ENCODE measurements at regions not wholly inside any gene's neighbourhood (a gene's known extent, or its start where the extent isn't known, plus 50 kb on each side); places are given as distances from the start of the nearest gene placed in this dataset.

DNA sequence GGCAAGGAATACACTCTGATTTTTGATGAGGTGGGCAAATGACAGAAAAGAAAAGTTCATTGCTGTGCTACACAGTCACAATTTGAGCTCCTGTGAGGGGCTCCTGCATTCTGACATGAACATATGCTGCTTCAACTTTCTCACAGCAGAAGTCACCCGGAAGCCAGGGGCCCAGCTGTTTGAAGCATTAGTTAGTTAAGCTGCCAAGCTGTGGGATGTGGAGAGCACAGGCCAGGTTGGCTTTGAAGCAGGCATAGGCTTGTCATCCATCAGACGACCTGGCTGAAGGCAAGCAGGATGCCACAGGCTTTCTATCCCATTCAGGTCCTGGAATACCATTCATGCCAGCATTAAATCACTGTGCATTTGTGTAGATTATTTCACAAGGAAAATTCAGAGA lies 63.1 kb downstream of the MTNR1B start:
- TF ChIP-seq, protein P1, sequence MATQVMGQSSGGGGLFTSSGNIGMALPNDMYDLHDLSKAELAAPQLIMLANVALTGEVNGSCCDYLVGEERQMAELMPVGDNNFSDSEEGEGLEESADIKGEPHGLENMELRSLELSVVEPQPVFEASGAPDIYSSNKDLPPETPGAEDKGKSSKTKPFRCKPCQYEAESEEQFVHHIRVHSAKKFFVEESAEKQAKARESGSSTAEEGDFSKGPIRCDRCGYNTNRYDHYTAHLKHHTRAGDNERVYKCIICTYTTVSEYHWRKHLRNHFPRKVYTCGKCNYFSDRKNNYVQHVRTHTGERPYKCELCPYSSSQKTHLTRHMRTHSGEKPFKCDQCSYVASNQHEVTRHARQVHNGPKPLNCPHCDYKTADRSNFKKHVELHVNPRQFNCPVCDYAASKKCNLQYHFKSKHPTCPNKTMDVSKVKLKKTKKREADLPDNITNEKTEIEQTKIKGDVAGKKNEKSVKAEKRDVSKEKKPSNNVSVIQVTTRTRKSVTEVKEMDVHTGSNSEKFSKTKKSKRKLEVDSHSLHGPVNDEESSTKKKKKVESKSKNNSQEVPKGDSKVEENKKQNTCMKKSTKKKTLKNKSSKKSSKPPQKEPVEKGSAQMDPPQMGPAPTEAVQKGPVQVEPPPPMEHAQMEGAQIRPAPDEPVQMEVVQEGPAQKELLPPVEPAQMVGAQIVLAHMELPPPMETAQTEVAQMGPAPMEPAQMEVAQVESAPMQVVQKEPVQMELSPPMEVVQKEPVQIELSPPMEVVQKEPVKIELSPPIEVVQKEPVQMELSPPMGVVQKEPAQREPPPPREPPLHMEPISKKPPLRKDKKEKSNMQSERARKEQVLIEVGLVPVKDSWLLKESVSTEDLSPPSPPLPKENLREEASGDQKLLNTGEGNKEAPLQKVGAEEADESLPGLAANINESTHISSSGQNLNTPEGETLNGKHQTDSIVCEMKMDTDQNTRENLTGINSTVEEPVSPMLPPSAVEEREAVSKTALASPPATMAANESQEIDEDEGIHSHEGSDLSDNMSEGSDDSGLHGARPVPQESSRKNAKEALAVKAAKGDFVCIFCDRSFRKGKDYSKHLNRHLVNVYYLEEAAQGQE (IDR thresholded peaks at IDR 0.05; ENCODE audit: insufficient read depth in 1 of 2, low read depth in 2 of 2, low read length in 2 of 2), result no peak
- TF ChIP-seq FOXP2 (optimal IDR thresholded peaks at IDR 0.05; ENCODE audit: borderline replicate concordance, extremely low read depth, extremely low read length, insufficient read depth) (no peak), POLR2AphosphoS5 (IDR thresholded peaks at IDR 0.05; ENCODE audit: low read depth, low read length) (no peak), SIN3A (IDR thresholded peaks at IDR 0.05; ENCODE audit: borderline replicate concordance, insufficient read depth, low read length) (no peak), TAF1 (IDR thresholded peaks at IDR 0.05; ENCODE audit: borderline replicate concordance, insufficient read depth, low read length) (no peak)

DNA sequence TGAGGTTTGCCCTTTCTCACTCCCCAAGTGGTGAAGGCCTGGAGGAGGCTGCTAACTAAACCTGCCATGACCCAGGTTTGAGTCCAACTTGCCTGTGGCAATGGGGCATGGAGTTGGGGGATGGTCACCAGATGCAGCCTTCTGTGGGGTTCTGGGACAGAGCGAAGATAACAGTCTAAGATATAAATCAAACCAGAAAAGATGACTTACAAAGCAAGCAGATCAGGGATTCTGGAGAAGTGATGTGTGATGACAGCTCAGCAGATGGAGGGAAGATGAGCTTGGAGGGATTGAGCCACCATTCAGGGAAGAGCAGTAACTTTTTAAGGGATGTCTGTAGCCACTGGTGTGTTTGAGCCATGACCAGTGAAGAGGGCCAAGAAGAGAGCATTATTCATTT lies 63.6 kb downstream of the MTNR1B start:
- TF ChIP-seq POLR2AphosphoS5 (IDR thresholded peaks at IDR 0.05; ENCODE audit: low read depth, low read length) (no peak), TAF1 (IDR thresholded peaks at IDR 0.05; ENCODE audit: borderline replicate concordance, insufficient read depth, low read length) (no peak), FOXP2 (optimal IDR thresholded peaks at IDR 0.05; ENCODE audit: borderline replicate concordance, extremely low read depth, extremely low read length, insufficient read depth) (no peak), SIN3A (IDR thresholded peaks at IDR 0.05; ENCODE audit: borderline replicate concordance, insufficient read depth, low read length) (no peak)
- TF ChIP-seq, protein P1 (IDR thresholded peaks at IDR 0.05; ENCODE audit: insufficient read depth in 1 of 2, low read depth in 2 of 2, low read length in 2 of 2), result no peak

DNA sequence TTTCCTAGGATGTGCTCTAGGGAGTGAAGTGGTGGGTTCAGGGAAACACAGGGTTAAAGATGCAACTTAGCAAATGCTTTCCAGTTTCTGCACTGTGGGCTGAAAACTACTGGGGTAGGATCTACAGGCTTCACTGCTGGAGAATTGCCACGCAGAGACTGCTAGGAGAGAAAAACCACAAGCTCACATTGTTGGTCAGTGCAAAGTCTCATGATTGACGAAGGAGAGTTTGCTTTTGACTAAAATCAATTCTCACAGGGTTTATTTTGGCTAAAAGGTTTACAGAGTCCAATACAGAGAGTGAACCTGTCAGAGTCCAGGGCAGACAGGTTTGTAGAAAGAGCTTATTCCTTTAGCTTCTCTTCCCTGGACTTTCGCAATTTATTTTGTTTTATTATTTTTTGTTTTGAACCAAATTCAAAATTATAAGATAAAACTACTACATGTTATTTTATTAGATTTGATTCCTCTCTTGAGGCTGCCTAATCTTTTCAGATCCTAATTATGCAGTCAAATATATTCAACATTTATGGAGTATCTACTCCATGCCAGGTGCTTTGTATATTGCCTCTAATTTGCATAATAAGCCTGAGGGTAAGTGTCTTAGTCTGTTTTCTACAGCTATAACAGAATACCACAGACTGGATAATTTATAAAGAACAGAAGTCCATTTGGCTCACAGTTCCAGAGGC lies 64.7 kb downstream of the MTNR1B start:
- TF ChIP-seq POLR2AphosphoS5 (IDR thresholded peaks at IDR 0.05; ENCODE audit: low read depth, low read length) (no peak), TAF1 (IDR thresholded peaks at IDR 0.05; ENCODE audit: borderline replicate concordance, insufficient read depth, low read length) (no peak), FOXP2 (optimal IDR thresholded peaks at IDR 0.05; ENCODE audit: borderline replicate concordance, extremely low read depth, extremely low read length, insufficient read depth) (no peak)
- TF ChIP-seq, protein P1 (IDR thresholded peaks at IDR 0.05; ENCODE audit: insufficient read depth in 1 of 2, low read depth in 2 of 2, low read length in 2 of 2), result no peak

DNA sequence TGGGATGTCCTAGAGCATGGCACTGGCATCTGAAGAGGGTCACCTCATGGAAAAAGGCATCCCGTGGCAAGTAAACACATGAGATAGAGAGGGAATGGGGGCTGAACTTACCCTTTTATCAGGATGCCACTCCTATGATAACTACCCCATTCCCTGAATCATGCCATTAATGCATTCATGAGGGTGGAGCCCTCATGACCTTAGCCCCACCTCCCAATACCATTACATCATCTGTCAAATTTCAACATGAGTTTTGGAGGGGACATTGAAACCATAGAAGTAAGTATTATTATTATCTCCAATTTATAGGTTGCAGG lies 65.2 kb downstream of the MTNR1B start:
- TF ChIP-seq SIN3A (IDR thresholded peaks at IDR 0.05; ENCODE audit: borderline replicate concordance, insufficient read depth, low read length) (no peak), POLR2AphosphoS5 (IDR thresholded peaks at IDR 0.05; ENCODE audit: low read depth, low read length) (no peak), TAF1 (IDR thresholded peaks at IDR 0.05; ENCODE audit: borderline replicate concordance, insufficient read depth, low read length) (no peak), FOXP2 (optimal IDR thresholded peaks at IDR 0.05; ENCODE audit: borderline replicate concordance, extremely low read depth, extremely low read length, insufficient read depth) (no peak)
- TF ChIP-seq, protein P1 (IDR thresholded peaks at IDR 0.05; ENCODE audit: insufficient read depth in 1 of 2, low read depth in 2 of 2, low read length in 2 of 2), result no peak

DNA sequence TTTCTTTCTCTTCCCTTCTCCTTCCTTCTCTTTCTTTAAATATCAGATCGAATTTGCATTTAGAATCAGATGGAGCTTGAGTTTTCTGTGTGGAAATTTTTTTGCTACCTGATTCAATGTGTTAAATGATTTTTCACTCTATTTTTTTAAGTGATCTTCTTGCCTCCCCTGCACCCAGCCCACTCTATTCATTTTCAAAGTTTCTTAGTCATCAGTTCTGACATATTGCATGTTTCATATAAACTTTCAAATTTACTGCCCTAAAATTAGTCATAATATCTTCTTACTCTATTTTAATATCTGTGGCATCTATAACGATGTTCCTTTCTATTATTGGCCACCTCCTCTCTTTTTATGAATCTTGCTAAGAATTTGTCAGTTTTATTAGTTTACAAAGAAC lies 69.1 kb downstream of the MTNR1B start:
- no peak for TF ChIP-seq SIN3A (IDR thresholded peaks at IDR 0.05; ENCODE audit: borderline replicate concordance, insufficient read depth, low read length)
- no peak for TF ChIP-seq POLR2AphosphoS5 (IDR thresholded peaks at IDR 0.05; ENCODE audit: low read depth, low read length)
- no peak for TF ChIP-seq TAF1 (IDR thresholded peaks at IDR 0.05; ENCODE audit: borderline replicate concordance, insufficient read depth, low read length)
- no peak for TF ChIP-seq FOXP2 (optimal IDR thresholded peaks at IDR 0.05; ENCODE audit: borderline replicate concordance, extremely low read depth, extremely low read length, insufficient read depth)
- TF ChIP-seq, protein P1 (IDR thresholded peaks at IDR 0.05; ENCODE audit: insufficient read depth in 1 of 2, low read depth in 2 of 2, low read length in 2 of 2), result no peak
